ENCODE measurements at regions not wholly inside any gene's neighbourhood (a gene's known extent, or its start where the extent isn't known, plus 50 kb on each side); places are given as distances from the start of the nearest gene placed in this dataset.

DNA sequence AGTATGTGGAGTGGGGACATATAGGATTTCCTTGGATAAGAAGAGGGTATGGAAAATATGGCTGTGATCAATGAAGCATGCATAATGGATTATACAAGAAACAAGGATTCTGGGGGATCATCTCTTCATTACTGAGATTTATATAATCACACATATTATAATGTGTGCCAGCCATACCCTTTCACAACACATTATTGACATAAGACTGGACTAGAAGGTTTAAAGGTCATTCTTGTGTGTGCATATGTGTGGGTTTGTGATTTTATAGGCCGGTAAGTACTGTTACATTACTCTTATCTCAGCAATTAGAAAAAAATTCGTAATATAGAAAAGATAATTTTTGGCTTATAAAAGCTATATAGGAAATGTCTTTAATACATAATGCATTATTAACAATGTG is 62.2 kb upstream of the DCC start:
- Histone ChIP-seq H3K9me2 (replicated peaks; ENCODE audit: control insufficient read depth, low read length) (no peaks in the 10 kb centered on the region), H3K27ac (ENCODE audit: low read depth, low read length) (no peak overlapping the region), H3K27me3 (ENCODE audit: control insufficient read depth, low read length) (no peaks in the 10 kb centered on the region), H3K36me3 (ENCODE audit: control insufficient read depth, low read length) (no peaks in the 10 kb centered on the region), H3F3A (ENCODE audit: control insufficient read depth, insufficient read depth) (no peaks in the 10 kb centered on the region), H3K79me2 (ENCODE audit: control insufficient read depth, low read length) (no peaks in the 10 kb centered on the region), H4K20me1 (ENCODE audit: control insufficient read depth, insufficient read depth, low read depth, low read length) (no peaks in the 10 kb centered on the region), H3K4me3 (ENCODE audit: low read length) (no peak overlapping the region), H3K9me3 (ENCODE audit: control insufficient read depth, insufficient read depth, low read length) (no peaks in the 10 kb centered on the region), H3K4me1 (ENCODE audit: control insufficient read depth, low read length) (no peaks in the 10 kb centered on the region), H3K4me2 (ENCODE audit: low read length) (no peak overlapping the region)
- TF ChIP-seq, protein P1, sequence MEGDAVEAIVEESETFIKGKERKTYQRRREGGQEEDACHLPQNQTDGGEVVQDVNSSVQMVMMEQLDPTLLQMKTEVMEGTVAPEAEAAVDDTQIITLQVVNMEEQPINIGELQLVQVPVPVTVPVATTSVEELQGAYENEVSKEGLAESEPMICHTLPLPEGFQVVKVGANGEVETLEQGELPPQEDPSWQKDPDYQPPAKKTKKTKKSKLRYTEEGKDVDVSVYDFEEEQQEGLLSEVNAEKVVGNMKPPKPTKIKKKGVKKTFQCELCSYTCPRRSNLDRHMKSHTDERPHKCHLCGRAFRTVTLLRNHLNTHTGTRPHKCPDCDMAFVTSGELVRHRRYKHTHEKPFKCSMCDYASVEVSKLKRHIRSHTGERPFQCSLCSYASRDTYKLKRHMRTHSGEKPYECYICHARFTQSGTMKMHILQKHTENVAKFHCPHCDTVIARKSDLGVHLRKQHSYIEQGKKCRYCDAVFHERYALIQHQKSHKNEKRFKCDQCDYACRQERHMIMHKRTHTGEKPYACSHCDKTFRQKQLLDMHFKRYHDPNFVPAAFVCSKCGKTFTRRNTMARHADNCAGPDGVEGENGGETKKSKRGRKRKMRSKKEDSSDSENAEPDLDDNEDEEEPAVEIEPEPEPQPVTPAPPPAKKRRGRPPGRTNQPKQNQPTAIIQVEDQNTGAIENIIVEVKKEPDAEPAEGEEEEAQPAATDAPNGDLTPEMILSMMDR (IDR thresholded peaks at IDR 0.05; ENCODE audit: low read depth, low read length, poor library complexity, severe bottlenecking), result no peak

DNA sequence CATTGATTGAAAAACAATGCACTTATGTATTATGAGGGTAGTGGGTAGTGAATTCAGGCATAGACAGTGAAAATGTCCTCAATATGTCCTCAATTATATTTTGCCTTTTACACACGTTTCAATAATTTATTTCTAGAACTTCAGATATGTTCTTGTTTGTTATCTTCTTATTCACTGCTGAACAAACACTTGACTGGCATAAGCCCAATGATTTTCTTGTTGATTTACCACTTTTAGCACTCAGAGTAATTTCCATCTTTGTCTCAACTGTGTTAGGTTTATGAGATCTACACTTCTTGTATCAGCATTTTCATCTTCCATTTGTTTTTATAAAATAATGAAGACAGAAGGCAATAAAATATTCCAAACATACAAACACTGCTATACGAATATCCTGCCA is 61.8 kb upstream of the DCC start:
- Histone ChIP-seq H3K4me3 (ENCODE audit: low read length) (no peak overlapping the region), H3K4me2 (ENCODE audit: low read length) (no peak overlapping the region), H3K27me3 (ENCODE audit: control insufficient read depth, low read length) (no peaks in the 10 kb centered on the region), H3K79me2 (ENCODE audit: control insufficient read depth, low read length) (no peaks in the 10 kb centered on the region), H3K36me3 (ENCODE audit: control insufficient read depth, low read length) (no peaks in the 10 kb centered on the region), H3K9me3 (ENCODE audit: control insufficient read depth, insufficient read depth, low read length) (no peaks in the 10 kb centered on the region), H3F3A (ENCODE audit: control insufficient read depth, insufficient read depth) (no peaks in the 10 kb centered on the region), H3K27ac (ENCODE audit: low read depth, low read length) (no peak overlapping the region), H3K4me1 (ENCODE audit: control insufficient read depth, low read length) (no peaks in the 10 kb centered on the region), H3K9me2 (replicated peaks; ENCODE audit: control insufficient read depth, low read length) (no peaks in the 10 kb centered on the region), H4K20me1 (ENCODE audit: control insufficient read depth, insufficient read depth, low read depth, low read length) (no peaks in the 10 kb centered on the region)
- TF ChIP-seq, protein P1 (IDR thresholded peaks at IDR 0.05; ENCODE audit: low read depth, low read length, poor library complexity, severe bottlenecking), result no peak
- no peak for TF ChIP-seq EZH2phosphoT487 (IDR thresholded peaks at IDR 0.05; ENCODE audit: borderline replicate concordance, low read length)

DNA sequence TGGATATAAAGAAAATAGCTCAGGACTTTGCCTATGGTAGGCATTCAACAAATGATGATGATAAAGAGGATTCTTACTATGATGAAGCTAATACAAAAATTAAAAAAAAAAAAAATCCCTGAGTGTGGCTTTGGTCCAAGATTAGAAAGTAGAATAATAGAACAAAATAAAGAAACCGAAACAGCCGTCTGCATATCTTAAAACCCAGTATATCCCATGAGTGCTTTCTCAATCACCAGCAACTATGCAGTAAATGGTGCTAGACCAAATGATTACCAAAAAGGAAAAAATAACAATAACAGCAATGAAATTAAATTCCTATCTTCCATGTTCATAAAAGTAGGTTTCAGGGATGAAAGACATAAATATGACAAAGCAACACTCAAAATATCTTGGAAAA is 59.3 kb upstream of the DCC start:
- Histone ChIP-seq H3K27ac (ENCODE audit: low read depth, low read length) (no peak overlapping the region), H3F3A (ENCODE audit: control insufficient read depth, insufficient read depth) (no peaks in the 10 kb centered on the region), H3K9me2 (replicated peaks; ENCODE audit: control insufficient read depth, low read length) (no peaks in the 10 kb centered on the region), H3K79me2 (ENCODE audit: control insufficient read depth, low read length) (no peaks in the 10 kb centered on the region), H3K27me3 (ENCODE audit: control insufficient read depth, low read length) (no peaks in the 10 kb centered on the region), H3K4me2 (ENCODE audit: low read length) (no peak overlapping the region), H3K4me3 (ENCODE audit: low read length) (no peak overlapping the region), H3K9me3 (ENCODE audit: control insufficient read depth, insufficient read depth, low read length) (no peaks in the 10 kb centered on the region), H3K4me1 (ENCODE audit: control insufficient read depth, low read length) (peaks cover 9% of the 10 kb centered on the region; the same call in 1 of the 2 replicates), H3K36me3 (ENCODE audit: control insufficient read depth, low read length) (no peaks in the 10 kb centered on the region), H4K20me1 (ENCODE audit: control insufficient read depth, insufficient read depth, low read depth, low read length) (no peaks in the 10 kb centered on the region)
- TF ChIP-seq, protein P1 (IDR thresholded peaks at IDR 0.05; ENCODE audit: low read depth, low read length, poor library complexity, severe bottlenecking), result no peak
- TF ChIP-seq EZH2phosphoT487 (IDR thresholded peaks at IDR 0.05; ENCODE audit: borderline replicate concordance, low read length), result no peak

DNA sequence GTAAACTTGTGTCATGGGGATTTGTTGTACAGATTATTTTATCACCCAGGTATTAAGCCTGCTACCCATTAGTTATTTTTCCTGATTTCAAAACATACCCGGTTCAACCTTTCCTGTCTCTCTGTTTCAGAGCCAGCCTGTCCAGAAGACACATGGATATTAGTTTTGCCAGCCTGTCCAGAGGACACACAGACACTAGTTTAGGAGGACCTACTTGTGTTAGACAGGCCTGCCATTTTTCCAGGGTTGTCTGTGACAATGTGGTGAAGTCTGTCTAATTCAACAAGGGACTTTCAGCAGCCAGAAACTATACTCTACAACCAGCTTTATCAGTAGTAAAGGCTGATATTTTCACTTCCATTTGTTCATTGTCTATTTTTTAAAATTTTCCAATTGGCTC is 56.1 kb upstream of the DCC start:
- Histone ChIP-seq H3K4me2 (ENCODE audit: low read length) (no peak overlapping the region), H3K9me3 (ENCODE audit: control insufficient read depth, insufficient read depth, low read length) (no peaks in the 10 kb centered on the region), H3K9me2 (replicated peaks; ENCODE audit: control insufficient read depth, low read length) (no peaks in the 10 kb centered on the region), H3K27ac (ENCODE audit: low read depth, low read length) (no peak overlapping the region), H3F3A (ENCODE audit: control insufficient read depth, insufficient read depth) (no peaks in the 10 kb centered on the region), H3K4me1 (ENCODE audit: control insufficient read depth, low read length) (peaks cover 9% of the 10 kb centered on the region; the same call in 1 of the 2 replicates), H3K79me2 (ENCODE audit: control insufficient read depth, low read length) (no peaks in the 10 kb centered on the region), H3K4me3 (ENCODE audit: low read length) (no peak overlapping the region), H3K36me3 (ENCODE audit: control insufficient read depth, low read length) (no peaks in the 10 kb centered on the region), H3K27me3 (ENCODE audit: control insufficient read depth, low read length) (no peaks in the 10 kb centered on the region), H4K20me1 (ENCODE audit: control insufficient read depth, insufficient read depth, low read depth, low read length) (no peaks in the 10 kb centered on the region)
- TF ChIP-seq, protein P1 (IDR thresholded peaks at IDR 0.05; ENCODE audit: low read depth, low read length, poor library complexity, severe bottlenecking), result no peak
- no peak for TF ChIP-seq EZH2phosphoT487 (IDR thresholded peaks at IDR 0.05; ENCODE audit: borderline replicate concordance, low read length)

All from DOHH2 (cell line).